MM.1S (cell line): ENCODE measurements at regions not wholly inside any gene's neighbourhood (a gene's known extent, or its start where the extent isn't known, plus 50 kb on each side); places are given as distances from the start of the nearest gene placed in this dataset.

ENCODE experiments used
- DNase-seq: peaks from one replicate; pipeline ENCODE4 v3.0.0-alpha.2; 2015
- H2AFZ ChIP-seq: fragments of 300-600 bp; sonication (generic); 2 replicates; pipeline ENCODE4 v1.6.0; 2016; ENCODE audit warnings: antibody characterized with exemption, low read length
- H3F3A ChIP-seq: fragments of 300-600 bp; sonication (generic); 2 replicates; pipeline ENCODE4 v1.6.1; 2016; ENCODE audit warnings: mild to moderate bottlenecking, antibody characterized with exemption, low read length, moderate library complexity, mixed read lengths; ENCODE audit not compliant: insufficient read depth
- H3K27ac ChIP-seq: fragments of 300-600 bp; sonication (generic); 2 replicates; pipeline ENCODE4 v1.5.1; 2016; ENCODE audit warnings: mild to moderate bottlenecking, low read length
- H3K27me3 ChIP-seq: fragments of 300-600 bp; sonication (generic); replicated peaks from 2 replicates; pipeline ENCODE4 v1.6.0; 2016; ENCODE audit warnings: low read length; ENCODE audit not compliant: insufficient read depth
- H3K36me3 ChIP-seq: fragments of 300-600 bp; sonication (generic); replicated peaks from 2 replicates; pipeline ENCODE4 v1.6.1; 2016; ENCODE audit warnings: mild to moderate bottlenecking, low read length, mixed read lengths; ENCODE audit not compliant: insufficient read depth
- H3K4me1 ChIP-seq: fragments of 300-600 bp; sonication (generic); 2 replicates; pipeline ENCODE4 v1.6.1; 2016; ENCODE audit warnings: low read length, mixed read lengths
- H3K4me2 ChIP-seq: fragments of 300-600 bp; sonication (generic); 2 replicates; pipeline ENCODE4 v1.6.0; 2016; ENCODE audit warnings: low read depth, low read length
- H3K4me3 ChIP-seq: fragments of 300-600 bp; sonication (generic); 2 replicates; pipeline ENCODE4 v1.5.1; 2016; ENCODE audit warnings: low read length, mixed read lengths
- H3K79me2 ChIP-seq: fragments of 300-600 bp; sonication (generic); 2 replicates; pipeline ENCODE4 v1.6.1; 2016; ENCODE audit warnings: mixed run types, low read length, mixed read lengths
- H3K9ac ChIP-seq: fragments of 300-600 bp; sonication (generic); 2 replicates; pipeline ENCODE4 v1.6.1; 2016; ENCODE audit warnings: low read length, mixed read lengths
- H3K9me2 ChIP-seq: fragments of 300-600 bp; sonication (generic); replicated peaks from 2 replicates; pipeline ENCODE4 v1.6.1; 2016; ENCODE audit warnings: mild to moderate bottlenecking, low read length, mixed read lengths; ENCODE audit not compliant: insufficient read depth
- H3K9me3 ChIP-seq: fragments of 300-600 bp; sonication (generic); replicated peaks from 2 replicates; pipeline ENCODE4 v1.6.1; 2016; ENCODE audit warnings: mild to moderate bottlenecking, low read length, mixed read lengths; ENCODE audit not compliant: insufficient read depth
- H4K20me1 ChIP-seq: fragments of 300-600 bp; sonication (generic); 2 replicates; pipeline ENCODE4 v1.6.1; 2016; ENCODE audit warnings: mild to moderate bottlenecking, low read length, moderate library complexity, mixed read lengths; ENCODE audit not compliant: insufficient read depth
- EZH2 ChIP-seq: fragments of 300-600 bp; sonication (generic); optimal IDR thresholded peaks from 2 replicates; pipeline ENCODE3; 2017; ENCODE audit warnings: low read depth, mild to moderate bottlenecking, antibody characterized with exemption, low read length, mixed read lengths
- EZH2phosphoT487 ChIP-seq: fragments of 300-600 bp; sonication (generic); IDR thresholded peaks from 2 replicates; pipeline ENCODE4 v1.6.1; 2018; ENCODE audit warnings: antibody characterized with exemption, low read length
- TF ChIP-seq, protein P1 (sequence below): fragments of 300-600 bp; sonication (generic); IDR thresholded peaks from 2 replicates; pipeline ENCODE4 v1.5.1; 2016; ENCODE audit warnings: antibody characterized with exemption, low read length, mixed read lengths

DNA sequence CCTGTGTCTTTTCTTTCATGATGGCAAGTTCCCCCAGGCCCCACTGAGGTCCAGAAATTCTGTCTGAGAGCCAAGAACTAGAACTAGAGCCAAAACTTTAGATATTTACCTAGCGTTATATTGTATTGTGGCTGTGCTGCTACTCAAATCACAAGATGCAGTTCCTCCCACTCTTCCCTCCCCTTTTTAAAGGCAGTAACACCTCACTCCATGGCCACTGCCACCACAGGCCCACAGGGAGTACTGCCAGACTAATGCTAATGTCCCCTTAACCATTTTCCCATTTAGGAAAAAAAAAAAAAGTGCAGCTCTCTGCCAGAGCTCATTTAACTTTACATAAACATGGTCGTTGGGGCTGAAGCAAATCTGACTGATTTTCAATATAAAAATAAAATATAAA, 99.7 kb upstream of the KYNU start:
- DNase-seq, result no peak
- H2AFZ ChIP-seq, result no peak overlapping the region

DNA sequence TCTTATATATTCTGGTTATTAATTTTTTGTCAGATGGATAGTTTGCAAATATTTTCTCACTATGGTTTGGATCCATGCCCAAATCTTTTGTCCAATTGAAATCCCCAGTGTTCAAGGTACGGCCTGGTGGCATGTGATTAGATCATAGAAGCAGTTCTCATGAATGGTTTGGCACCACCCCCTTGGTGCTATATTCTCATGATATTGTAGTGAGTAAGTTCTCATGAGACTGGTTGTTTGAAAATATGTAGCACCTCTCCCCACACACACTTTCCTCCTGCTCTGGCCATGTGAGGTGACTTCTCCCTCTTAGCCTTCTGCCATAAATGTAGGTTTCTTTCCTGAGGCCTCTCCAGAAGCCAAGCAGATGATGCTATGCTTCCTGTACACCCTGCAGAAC, 107.7 kb upstream of the KYNU start:
- Histone ChIP-seq H3K79me2 (no peaks in the 10 kb centered on the region), H3K9me3 (no peaks in the 10 kb centered on the region), H3K9ac (no peak overlapping the region), H3K4me3 (no peak overlapping the region), H4K20me1 (no peaks in the 10 kb centered on the region), H3K4me2 (no peak overlapping the region), H3K27ac (no peak overlapping the region), H3K36me3 (no peaks in the 10 kb centered on the region), H3K9me2 (no peaks in the 10 kb centered on the region), H3F3A (no peaks in the 10 kb centered on the region), H3K27me3 (no peaks in the 10 kb centered on the region), H3K4me1 (no peaks in the 10 kb centered on the region), H2AFZ (no peak overlapping the region)
- TF ChIP-seq EZH2phosphoT487, result no peak
- TF ChIP-seq EZH2, result no peak
- DNase-seq, result no peak

More for the DNA sequence above, 99.7 kb upstream of the KYNU start:
- no peak for TF ChIP-seq EZH2
- TF ChIP-seq EZH2phosphoT487, result no peak
- TF ChIP-seq, protein P1, sequence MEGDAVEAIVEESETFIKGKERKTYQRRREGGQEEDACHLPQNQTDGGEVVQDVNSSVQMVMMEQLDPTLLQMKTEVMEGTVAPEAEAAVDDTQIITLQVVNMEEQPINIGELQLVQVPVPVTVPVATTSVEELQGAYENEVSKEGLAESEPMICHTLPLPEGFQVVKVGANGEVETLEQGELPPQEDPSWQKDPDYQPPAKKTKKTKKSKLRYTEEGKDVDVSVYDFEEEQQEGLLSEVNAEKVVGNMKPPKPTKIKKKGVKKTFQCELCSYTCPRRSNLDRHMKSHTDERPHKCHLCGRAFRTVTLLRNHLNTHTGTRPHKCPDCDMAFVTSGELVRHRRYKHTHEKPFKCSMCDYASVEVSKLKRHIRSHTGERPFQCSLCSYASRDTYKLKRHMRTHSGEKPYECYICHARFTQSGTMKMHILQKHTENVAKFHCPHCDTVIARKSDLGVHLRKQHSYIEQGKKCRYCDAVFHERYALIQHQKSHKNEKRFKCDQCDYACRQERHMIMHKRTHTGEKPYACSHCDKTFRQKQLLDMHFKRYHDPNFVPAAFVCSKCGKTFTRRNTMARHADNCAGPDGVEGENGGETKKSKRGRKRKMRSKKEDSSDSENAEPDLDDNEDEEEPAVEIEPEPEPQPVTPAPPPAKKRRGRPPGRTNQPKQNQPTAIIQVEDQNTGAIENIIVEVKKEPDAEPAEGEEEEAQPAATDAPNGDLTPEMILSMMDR, result no peak
- no peaks in the 10 kb centered on the region for H4K20me1 ChIP-seq
- no peak overlapping the region for H3K4me2 ChIP-seq
- H3F3A ChIP-seq, result no peaks in the 10 kb centered on the region
- no peaks in the 10 kb centered on the region for H3K9me2 ChIP-seq
- no peaks in the 10 kb centered on the region for H3K79me2 ChIP-seq
- no peaks in the 10 kb centered on the region for H3K36me3 ChIP-seq
- H3K9me3 ChIP-seq, result no peaks in the 10 kb centered on the region
- no peak overlapping the region for H3K4me3 ChIP-seq
- no peaks in the 10 kb centered on the region for H3K4me1 ChIP-seq
- H3K9ac ChIP-seq, result no peak overlapping the region
- no peak overlapping the region for H3K27ac ChIP-seq
- H3K27me3 ChIP-seq, result no peaks in the 10 kb centered on the region

DNA sequence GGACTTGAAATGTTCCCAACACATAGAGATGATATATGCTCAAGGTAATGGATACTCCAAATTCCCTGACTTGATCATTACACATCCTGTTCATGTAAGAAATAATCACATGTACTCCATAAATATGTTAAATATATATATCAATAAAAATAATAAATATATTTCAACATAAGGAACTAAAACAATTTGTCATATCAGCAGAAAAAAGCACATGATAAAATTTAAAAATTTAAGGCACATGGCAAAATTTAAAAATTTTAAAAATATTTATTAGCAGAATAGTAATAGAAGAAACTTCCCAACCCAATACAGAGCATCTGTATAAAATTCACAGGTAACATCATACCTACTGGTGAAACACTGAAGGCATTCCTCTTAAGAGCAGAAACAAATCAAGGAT, 109.6 kb upstream of the KYNU start:
- DNase-seq, result no peak
- H3K4me3 ChIP-seq, result no peak overlapping the region
- no peak overlapping the region for H3K27ac ChIP-seq
- H2AFZ ChIP-seq, result no peak overlapping the region
- H3K9me3 ChIP-seq, result no peaks in the 10 kb centered on the region
- no peaks in the 10 kb centered on the region for H3F3A ChIP-seq
- H3K4me1 ChIP-seq, result no peaks in the 10 kb centered on the region
- no peaks in the 10 kb centered on the region for H3K36me3 ChIP-seq
- H3K79me2 ChIP-seq, result no peaks in the 10 kb centered on the region
- TF ChIP-seq EZH2 (no peak), EZH2phosphoT487 (no peak)
- TF ChIP-seq, protein P1, result no peak
- H4K20me1 ChIP-seq, result no peaks in the 10 kb centered on the region
- H3K9me2 ChIP-seq, result no peaks in the 10 kb centered on the region
- no peak overlapping the region for H3K9ac ChIP-seq
- H3K27me3 ChIP-seq, result no peaks in the 10 kb centered on the region
- H3K4me2 ChIP-seq, result no peak overlapping the region

DNA sequence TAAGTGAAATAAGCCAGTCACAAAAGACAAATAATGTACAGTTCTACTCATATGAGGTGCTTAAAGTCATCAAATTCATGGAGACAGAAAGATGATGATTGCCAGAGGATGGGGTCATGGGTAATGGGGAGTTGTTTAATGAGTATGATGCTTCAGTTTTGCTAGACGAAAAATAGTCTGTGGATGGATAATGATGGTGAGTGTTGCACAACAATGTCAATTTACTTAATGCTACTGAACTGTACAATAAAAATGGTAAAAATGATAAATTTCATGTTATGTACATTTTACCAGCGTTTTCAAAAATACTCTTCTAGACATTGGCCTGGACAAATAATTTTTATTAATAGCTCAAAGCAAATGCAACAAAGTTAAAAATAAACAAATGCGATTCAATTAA, 118.5 kb upstream of the KYNU start:
- H2AFZ ChIP-seq, result no peak overlapping the region
- H3K27me3 ChIP-seq, result no peaks in the 10 kb centered on the region
- H3K27ac ChIP-seq, result no peak overlapping the region
- H3K4me3 ChIP-seq, result no peak overlapping the region
- H3F3A ChIP-seq, result no peaks in the 10 kb centered on the region
- no peaks in the 10 kb centered on the region for H4K20me1 ChIP-seq
- H3K4me2 ChIP-seq, result no peak overlapping the region
- DNase-seq, result no peak
- no peaks in the 10 kb centered on the region for H3K79me2 ChIP-seq
- H3K9me3 ChIP-seq, result no peaks in the 10 kb centered on the region
- H3K4me1 ChIP-seq, result no peaks in the 10 kb centered on the region
- H3K36me3 ChIP-seq, result no peaks in the 10 kb centered on the region
- TF ChIP-seq EZH2phosphoT487 (no peak), EZH2 (no peak)
- TF ChIP-seq, protein P1, result no peak
- no peak overlapping the region for H3K9ac ChIP-seq
- no peaks in the 10 kb centered on the region for H3K9me2 ChIP-seq
